Upper lobe of left lung (tissue), 6 donors: ENCODE measurements at regions not wholly inside any gene's neighbourhood (a gene's known extent, or its start where the extent isn't known, plus 50 kb on each side); places are given as distances from the start of the nearest gene placed in this dataset.
"Not testable (repeated sequence)": the region's sequence is repeated elsewhere in the genome, so short reads cannot be mapped to it uniquely, and the experiment has no call there.

Source experiments
- ATAC-seq, 2 donors: fragments of 200-7000 bp; cut with Tn5 transposase; one replicate each; pipeline ENCODE4 v1.9.1; 2022; ENCODE audit warnings: mild to moderate bottlenecking in 2 of 2, moderate library complexity in 2 of 2; ENCODE audit not compliant: low FRiP score in 2 of 2
- DNase-seq, 2 donors: peaks; one replicate each; pipeline ENCODE4 v3.0.0-alpha.2; 2019 to 2020
- H3K27ac ChIP-seq, 4 donors: fragments of 200-600 bp; sonication (generic); one replicate each; pipeline ENCODE4 v1.5.1; 2016 to 2019
- H3K27me3 ChIP-seq, 4 donors: fragments of 200-600 bp; sonication (generic); one replicate each; pipeline ENCODE4 v1.5.1; 2017 to 2019
- H3K36me3 ChIP-seq, 4 donors: fragments of 200-600 bp; sonication (generic); one replicate each; pipeline ENCODE4 v1.5.1; 2016 to 2019
- H3K4me1 ChIP-seq, 4 donors: fragments of 200-600 bp; sonication (generic); one replicate each; pipeline ENCODE4 v1.5.1; 2018 to 2019
- H3K4me3 ChIP-seq, 4 donors: fragments of 200-600 bp; sonication (generic); one replicate each; pipeline ENCODE4 v1.5.1; 2017 to 2019; ENCODE audit warnings: mild to moderate bottlenecking in 2 of 4, moderate library complexity in 1 of 4
- H3K9me3 ChIP-seq, 4 donors: fragments of 200-600 bp; sonication (generic); one replicate each; pipeline ENCODE4 v1.5.1; 2018 to 2019
- EP300 ChIP-seq, 4 donors: sonication (generic); formaldehyde crosslinking; IDR thresholded peaks; one replicate each; pipeline ENCODE4 v1.5.1; 2017; ENCODE audit warnings: antibody characterized with exemption in 4 of 4, control low read depth in 2 of 4
- POLR2A ChIP-seq, 4 donors: fragments of 450-650 bp; IDR thresholded peaks; one replicate each; pipeline ENCODE4 v1.5.1; 2016 to 2017; ENCODE audit warnings: antibody characterized with exemption in 4 of 4, mild to moderate bottlenecking in 2 of 4
- POLR2AphosphoS5 ChIP-seq, 2 donors: sonication (generic); formaldehyde crosslinking; IDR thresholded peaks; one replicate each; pipeline ENCODE4 v1.5.1; 2017; ENCODE audit warnings: antibody characterized with exemption in 2 of 2
- WGBS, 2 donors: methylation state at CpG; one replicate each; pipeline ENCODE4 v1.1.5; 2017 to 2018; 5-methylcytosine and 5-hydroxymethylcytosine counted together
- TF ChIP-seq, protein P1 (sequence below), 6 experiments: fragments of 450-650 bp in 4 of 6; fragments of 200-600 bp in 2 of 6; sonication (generic) in 2 of 6; IDR thresholded peaks; one replicate each; pipeline ENCODE4 v1.5.1; 2016 to 2019; ENCODE audit warnings: antibody characterized with exemption in 6 of 6
- donor health status: DM: no; HTN: no; CAD: no; lungs with moderate emphysema.
- donor health status: DM: no; HTN: yes; CAD: no; lungs with severe emphysema.

DNA sequence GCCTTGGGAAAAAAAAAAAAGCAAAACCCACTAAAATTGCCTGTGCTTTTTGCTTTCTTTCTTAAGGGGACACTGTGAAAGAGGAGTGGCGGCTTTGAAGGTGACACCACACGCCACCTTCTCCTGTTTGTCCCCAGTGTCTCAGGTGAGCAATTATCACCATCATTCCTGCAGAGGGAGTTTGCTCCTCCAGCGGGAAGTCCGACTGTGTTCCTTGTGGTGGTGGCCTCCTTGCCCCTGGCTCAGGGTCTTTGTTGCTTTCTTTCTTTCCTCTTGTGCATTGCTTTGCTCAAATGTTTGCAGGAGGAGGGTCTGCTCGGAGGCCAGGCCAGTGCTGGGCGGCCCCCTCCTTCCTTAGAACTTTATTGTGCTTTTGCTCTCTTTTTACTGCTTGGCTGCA, 164.3 kb upstream of the CXCR4 start:
- DNase-seq, result no peak
- H3K27me3 ChIP-seq, result no peaks in the 10 kb centered on the region
- H3K36me3 ChIP-seq, result no peaks in the 10 kb centered on the region
- H3K27ac ChIP-seq, result no peak overlapping the region
- no peaks in the 10 kb centered on the region for H3K9me3 ChIP-seq
- H3K4me3 ChIP-seq, result no peak overlapping the region
- H3K4me1 ChIP-seq, result no peaks in the 10 kb centered on the region
- ATAC-seq, result no peak
- TF ChIP-seq POLR2A (IDR thresholded peaks at IDR 0.05), result no peak
- TF ChIP-seq EP300 (IDR thresholded peaks at IDR 0.05), result no peak
- TF ChIP-seq, protein P1, sequence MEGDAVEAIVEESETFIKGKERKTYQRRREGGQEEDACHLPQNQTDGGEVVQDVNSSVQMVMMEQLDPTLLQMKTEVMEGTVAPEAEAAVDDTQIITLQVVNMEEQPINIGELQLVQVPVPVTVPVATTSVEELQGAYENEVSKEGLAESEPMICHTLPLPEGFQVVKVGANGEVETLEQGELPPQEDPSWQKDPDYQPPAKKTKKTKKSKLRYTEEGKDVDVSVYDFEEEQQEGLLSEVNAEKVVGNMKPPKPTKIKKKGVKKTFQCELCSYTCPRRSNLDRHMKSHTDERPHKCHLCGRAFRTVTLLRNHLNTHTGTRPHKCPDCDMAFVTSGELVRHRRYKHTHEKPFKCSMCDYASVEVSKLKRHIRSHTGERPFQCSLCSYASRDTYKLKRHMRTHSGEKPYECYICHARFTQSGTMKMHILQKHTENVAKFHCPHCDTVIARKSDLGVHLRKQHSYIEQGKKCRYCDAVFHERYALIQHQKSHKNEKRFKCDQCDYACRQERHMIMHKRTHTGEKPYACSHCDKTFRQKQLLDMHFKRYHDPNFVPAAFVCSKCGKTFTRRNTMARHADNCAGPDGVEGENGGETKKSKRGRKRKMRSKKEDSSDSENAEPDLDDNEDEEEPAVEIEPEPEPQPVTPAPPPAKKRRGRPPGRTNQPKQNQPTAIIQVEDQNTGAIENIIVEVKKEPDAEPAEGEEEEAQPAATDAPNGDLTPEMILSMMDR (IDR thresholded peaks at IDR 0.05), result no peak
- no peak for TF ChIP-seq POLR2AphosphoS5 (IDR thresholded peaks at IDR 0.05)
- WGBS, 2 donors, result 74 to 76% methylated on average over 6 of the region's 6 CpGs

DNA sequence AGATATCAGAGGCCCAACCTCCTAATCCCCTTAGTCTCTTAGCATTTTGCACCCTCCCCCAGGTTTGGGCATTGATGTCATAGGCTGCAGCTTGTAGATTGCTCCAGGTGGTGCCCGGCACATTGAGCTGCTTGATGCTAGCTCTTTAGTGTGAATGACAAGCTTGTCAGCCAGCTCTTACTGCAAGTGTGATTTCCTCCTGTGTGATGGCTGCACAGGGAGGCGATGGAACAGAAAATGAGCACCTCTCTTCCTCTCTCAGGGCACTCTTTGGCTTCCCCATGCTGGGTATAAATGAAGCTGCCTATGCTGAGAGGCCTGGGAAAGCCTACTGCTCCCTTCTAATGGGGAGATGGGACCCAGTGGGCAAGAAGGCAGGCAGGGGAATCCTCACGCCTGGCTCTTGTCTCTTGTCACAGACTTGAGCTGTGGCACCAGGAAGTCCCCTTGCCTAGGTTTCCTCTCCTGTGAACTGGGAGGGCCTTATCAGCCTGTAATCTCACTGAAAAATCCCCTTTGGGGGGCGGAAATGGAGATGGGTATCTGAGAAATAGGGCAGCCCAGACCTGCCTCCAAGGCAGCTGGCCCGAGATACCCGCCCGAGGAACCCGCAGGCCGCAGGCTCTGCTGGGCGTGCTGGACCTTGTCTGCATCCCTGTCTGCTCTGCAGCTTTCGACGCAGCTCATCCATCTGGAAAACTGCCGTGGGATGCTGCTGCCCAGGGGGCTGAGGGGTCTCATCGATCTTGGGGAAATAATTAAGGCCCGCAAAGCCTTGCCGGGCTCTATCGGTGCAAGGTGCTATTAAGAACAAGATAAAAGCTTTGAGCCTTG, 163.5 kb upstream of the CXCR4 start:
- WGBS, 2 donors, result 84% methylated on average over 6 to 17 of the region's 17 CpGs
- no peaks in the 10 kb centered on the region for H3K4me1 ChIP-seq

DNA sequence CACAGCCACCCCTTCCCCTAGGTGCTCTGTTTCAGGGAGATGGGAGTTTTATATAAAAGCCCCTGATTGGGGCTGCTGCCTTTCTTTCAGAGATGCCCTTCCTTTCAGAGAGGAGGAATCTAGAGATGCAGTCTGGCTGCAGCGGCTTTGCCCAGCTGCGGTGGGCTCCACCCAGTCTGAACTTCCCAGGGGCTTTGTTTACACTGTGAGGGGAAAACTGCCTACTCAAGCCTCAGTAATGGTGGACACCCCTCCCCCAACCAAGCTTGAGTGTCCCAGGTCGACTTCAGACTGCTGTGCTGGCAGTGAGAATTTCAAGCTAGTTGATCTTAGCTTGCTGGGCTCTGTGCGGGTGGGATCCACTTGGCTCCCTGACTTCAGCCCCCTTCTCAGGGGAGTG, 148.4 kb upstream of the CXCR4 start:
- not testable (repeated sequence) for H3K27ac ChIP-seq, DNase-seq, H3K9me3 ChIP-seq, H3K27me3 ChIP-seq, H3K36me3 ChIP-seq, ATAC-seq, H3K4me1 ChIP-seq, H3K4me3 ChIP-seq
- WGBS, 2 donors, result 53 to 80% methylated on average over 1 to 4 of the region's 4 CpGs

More for the DNA sequence above, 163.5 kb upstream of the CXCR4 start:
- Histone ChIP-seq H3K4me3 (no peak overlapping the region), H3K27ac (no peak overlapping the region), H3K36me3 (no peaks in the 10 kb centered on the region), H3K9me3 (no peaks in the 10 kb centered on the region), H3K27me3 (no peaks in the 10 kb centered on the region)
- no peak for TF ChIP-seq POLR2A (IDR thresholded peaks at IDR 0.05)
- no peak for TF ChIP-seq EP300 (IDR thresholded peaks at IDR 0.05)
- TF ChIP-seq, protein P1 (IDR thresholded peaks at IDR 0.05), result no peak
- no peak for TF ChIP-seq POLR2AphosphoS5 (IDR thresholded peaks at IDR 0.05)
- ATAC-seq (no peak), DNase-seq (peak in 1 of 2 donors; percentile 46)

DNA sequence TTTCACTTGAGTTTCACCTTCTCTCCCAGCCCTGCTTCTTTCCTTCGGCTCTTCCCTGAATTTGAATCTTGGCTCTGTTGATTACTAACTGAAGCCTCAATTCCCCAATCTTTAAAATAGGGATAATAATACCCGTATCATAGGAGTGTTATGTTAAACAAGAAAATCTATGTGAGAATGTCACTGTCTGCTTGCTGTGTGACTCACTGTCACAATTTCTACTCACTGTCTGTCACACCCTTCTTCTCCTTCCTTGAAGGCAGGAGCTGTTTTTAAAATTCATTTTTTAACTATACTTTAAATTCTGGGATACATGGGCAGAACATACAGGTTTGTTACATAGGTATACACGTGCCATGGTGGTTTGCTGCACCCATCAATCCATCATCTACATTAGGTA, 141.6 kb upstream of the CXCR4 start:
- 77 to 87% methylated on average over 3 of the region's 3 CpGs for WGBS, 2 donors
- TF ChIP-seq, protein P1 (IDR thresholded peaks at IDR 0.05), result no peak
- TF ChIP-seq POLR2A (IDR thresholded peaks at IDR 0.05), result no peak
- no peak for TF ChIP-seq POLR2AphosphoS5 (IDR thresholded peaks at IDR 0.05)
- no peak for TF ChIP-seq EP300 (IDR thresholded peaks at IDR 0.05)
- Histone ChIP-seq H3K36me3 (no peaks in the 10 kb centered on the region), H3K27ac (no peak overlapping the region), H3K4me1 (no peaks in the 10 kb centered on the region), H3K4me3 (no peak overlapping the region), H3K27me3 (no peaks in the 10 kb centered on the region), H3K9me3 (no peaks in the 10 kb centered on the region)
- ATAC-seq (no peak), DNase-seq (no peak)

DNA sequence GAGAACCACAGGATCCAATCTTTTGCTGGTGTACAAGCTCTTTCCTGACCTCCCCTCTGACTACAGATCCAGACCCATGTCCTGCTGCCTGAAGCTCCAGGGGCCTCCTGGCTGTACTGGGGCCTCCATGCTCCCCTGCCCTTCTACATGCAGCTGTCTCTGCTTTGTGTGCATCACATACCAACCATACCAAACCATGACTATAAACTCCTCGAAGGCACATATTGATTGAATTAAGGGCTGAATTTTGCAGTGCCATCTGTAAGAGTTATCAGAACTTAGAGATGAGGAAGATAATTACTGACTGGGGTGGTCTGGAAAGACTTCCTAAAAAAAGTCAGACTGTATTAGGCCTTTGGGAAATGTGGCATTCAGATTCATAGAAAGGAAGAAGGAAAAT, 139.9 kb upstream of the CXCR4 start:
- Histone ChIP-seq H3K27me3 (no peaks in the 10 kb centered on the region), H3K4me3 (no peak overlapping the region), H3K9me3 (no peaks in the 10 kb centered on the region), H3K4me1 (no peaks in the 10 kb centered on the region), H3K27ac (no peak overlapping the region), H3K36me3 (no peaks in the 10 kb centered on the region)
- no peak for DNase-seq
- WGBS, 2 donors, result 75 to 100% methylated on average over 1 of the region's 1 CpG
- no peak for TF ChIP-seq POLR2A (IDR thresholded peaks at IDR 0.05)
- no peak for TF ChIP-seq POLR2AphosphoS5 (IDR thresholded peaks at IDR 0.05)
- TF ChIP-seq, protein P1 (IDR thresholded peaks at IDR 0.05), result no peak
- TF ChIP-seq EP300 (IDR thresholded peaks at IDR 0.05), result no peak
- no peak for ATAC-seq
